ENCODE measurements at regions not wholly inside any gene's neighbourhood (a gene's known extent, or its start where the extent isn't known, plus 50 kb on each side); places are given as distances from the start of the nearest gene placed in this dataset.

GRCh38 chr13:76683854-76684253, 202.4 kb downstream of the KCTD12 start:
- H3K4me3 ChIP-seq (ENCODE audit: low read length), result no peak overlapping the region

GRCh38 chr13:76683168-76683567, 203.0 kb downstream of the KCTD12 start:
- Histone ChIP-seq H3K27ac (ENCODE audit: low read length) (no peak overlapping the region), H3K9me3 (ENCODE audit: insufficient read depth, low read length) (no peaks in the 10 kb centered on the region), H3K9ac (ENCODE audit: low read length) (no peak overlapping the region), H3K4me3 (ENCODE audit: low read length) (no peak overlapping the region), H3K79me2 (ENCODE audit: low read length) (no peaks in the 10 kb centered on the region), H3K36me3 (replicated peaks; ENCODE audit: low read depth, low read length) (no peaks in the 10 kb centered on the region), H3K4me2 (ENCODE audit: low read length) (no peak overlapping the region), H4K20me1 (ENCODE audit: insufficient read depth, low read length) (no peaks in the 10 kb centered on the region), H2AFZ (ENCODE audit: low read depth, low read length) (no peak overlapping the region), H3K27me3 (ENCODE audit: low read depth, low read length) (no peaks in the 10 kb centered on the region), H3K4me1 (ENCODE audit: low read length) (no peaks in the 10 kb centered on the region)
- no peak for TF ChIP-seq CTCF (IDR thresholded peaks at IDR 0.05; ENCODE audit: low read depth, low read length)
- TF ChIP-seq EZH2phosphoT487 (IDR thresholded peaks at IDR 0.05; ENCODE audit: low read depth), result no peak

More at GRCh38 chr13:76683854-76684253, 202.4 kb downstream of the KCTD12 start:
- no peaks in the 10 kb centered on the region for H4K20me1 ChIP-seq (ENCODE audit: insufficient read depth, low read length)
- no peaks in the 10 kb centered on the region for H3K36me3 ChIP-seq (replicated peaks; ENCODE audit: low read depth, low read length)
- H3K4me2 ChIP-seq (ENCODE audit: low read length), result no peak overlapping the region
- H3K9me3 ChIP-seq (ENCODE audit: insufficient read depth, low read length), result no peaks in the 10 kb centered on the region; the same call in 1 of the 2 replicates
- H2AFZ ChIP-seq (ENCODE audit: low read depth, low read length), result no peak overlapping the region
- H3K4me1 ChIP-seq (ENCODE audit: low read length), result no peaks in the 10 kb centered on the region
- H3K79me2 ChIP-seq (ENCODE audit: low read length), result no peaks in the 10 kb centered on the region
- no peaks in the 10 kb centered on the region for H3K27me3 ChIP-seq (ENCODE audit: low read depth, low read length)
- H3K9ac ChIP-seq (ENCODE audit: low read length), result no peak overlapping the region
- TF ChIP-seq EZH2phosphoT487 (IDR thresholded peaks at IDR 0.05; ENCODE audit: low read depth), result no peak
- no peak for TF ChIP-seq CTCF (IDR thresholded peaks at IDR 0.05; ENCODE audit: low read depth, low read length)
- H3K27ac ChIP-seq (ENCODE audit: low read length), result no peak overlapping the region

- Histone ChIP-seq H3K9ac (ENCODE audit: low read length) (no peak overlapping the region), H4K20me1 (ENCODE audit: insufficient read depth, low read length) (no peaks in the 10 kb centered on the region), H3K79me2 (ENCODE audit: low read length) (no peaks in the 10 kb centered on the region), H3K4me1 (ENCODE audit: low read length) (no peaks in the 10 kb centered on the region), H3K4me2 (ENCODE audit: low read length) (no peak overlapping the region), H2AFZ (ENCODE audit: low read depth, low read length) (no peak overlapping the region), H3K27ac (ENCODE audit: low read length) (no peak overlapping the region), H3K36me3 (replicated peaks; ENCODE audit: low read depth, low read length) (no peaks in the 10 kb centered on the region), H3K27me3 (ENCODE audit: low read depth, low read length) (no peaks in the 10 kb centered on the region), H3K9me3 (ENCODE audit: insufficient read depth, low read length) (no peaks in the 10 kb centered on the region), H3K4me3 (ENCODE audit: low read length) (no peak overlapping the region)
- no peak for TF ChIP-seq CTCF (IDR thresholded peaks at IDR 0.05; ENCODE audit: low read depth, low read length)
- no peak for TF ChIP-seq EZH2phosphoT487 (IDR thresholded peaks at IDR 0.05; ENCODE audit: low read depth)
These were observed 206.1 kb downstream of the KCTD12 start for GRCh38 chr13:76680112-76680511.

- Histone ChIP-seq H3K9me3 (ENCODE audit: insufficient read depth, low read length) (no peaks in the 10 kb centered on the region), H2AFZ (ENCODE audit: low read depth, low read length) (no peak overlapping the region), H3K4me3 (ENCODE audit: low read length) (no peak overlapping the region), H3K9ac (ENCODE audit: low read length) (no peak overlapping the region), H3K4me2 (ENCODE audit: low read length) (no peak overlapping the region), H3K27me3 (ENCODE audit: low read depth, low read length) (no peaks in the 10 kb centered on the region), H3K36me3 (replicated peaks; ENCODE audit: low read depth, low read length) (no peaks in the 10 kb centered on the region), H3K27ac (ENCODE audit: low read length) (no peak overlapping the region), H3K79me2 (ENCODE audit: low read length) (no peaks in the 10 kb centered on the region), H4K20me1 (ENCODE audit: insufficient read depth, low read length) (no peaks in the 10 kb centered on the region), H3K4me1 (ENCODE audit: low read length) (no peaks in the 10 kb centered on the region)
- TF ChIP-seq EZH2phosphoT487 (IDR thresholded peaks at IDR 0.05; ENCODE audit: low read depth) (no peak), CTCF (IDR thresholded peaks at IDR 0.05; ENCODE audit: low read depth, low read length) (no peak)
These were observed 209.2 kb downstream of the KCTD12 start for GRCh38 chr13:76677043-76677442.
